ENCODE measurements at regions not wholly inside any gene's neighbourhood (a gene's known extent, or its start where the extent isn't known, plus 50 kb on each side); places are given as distances from the start of the nearest gene placed in this dataset.
"Not testable (repeated sequence)": the region's sequence is repeated elsewhere in the genome, so short reads cannot be mapped to it uniquely, and the experiment has no call there.

DNA sequence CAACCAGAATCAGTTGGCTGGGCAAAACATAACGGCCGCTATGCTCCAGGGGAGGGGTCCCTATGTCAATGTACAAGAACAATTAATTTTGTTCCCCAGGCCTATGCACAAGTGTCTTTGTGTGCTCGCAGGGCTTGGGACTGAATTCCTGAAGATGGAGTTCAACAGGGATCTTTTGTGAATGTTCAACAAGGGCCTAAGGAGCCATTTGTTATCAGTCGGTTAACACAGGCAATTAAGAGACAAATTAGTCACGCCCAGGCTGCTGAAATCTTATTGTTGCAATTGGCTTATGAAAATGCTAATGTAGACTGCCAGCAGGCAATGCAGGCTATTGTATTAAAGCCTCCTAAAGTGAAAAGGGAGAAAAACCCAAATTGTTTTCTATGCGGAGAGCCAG, 117.5 kb downstream of the ZNF429 start:
- TF ChIP-seq, protein P1, sequence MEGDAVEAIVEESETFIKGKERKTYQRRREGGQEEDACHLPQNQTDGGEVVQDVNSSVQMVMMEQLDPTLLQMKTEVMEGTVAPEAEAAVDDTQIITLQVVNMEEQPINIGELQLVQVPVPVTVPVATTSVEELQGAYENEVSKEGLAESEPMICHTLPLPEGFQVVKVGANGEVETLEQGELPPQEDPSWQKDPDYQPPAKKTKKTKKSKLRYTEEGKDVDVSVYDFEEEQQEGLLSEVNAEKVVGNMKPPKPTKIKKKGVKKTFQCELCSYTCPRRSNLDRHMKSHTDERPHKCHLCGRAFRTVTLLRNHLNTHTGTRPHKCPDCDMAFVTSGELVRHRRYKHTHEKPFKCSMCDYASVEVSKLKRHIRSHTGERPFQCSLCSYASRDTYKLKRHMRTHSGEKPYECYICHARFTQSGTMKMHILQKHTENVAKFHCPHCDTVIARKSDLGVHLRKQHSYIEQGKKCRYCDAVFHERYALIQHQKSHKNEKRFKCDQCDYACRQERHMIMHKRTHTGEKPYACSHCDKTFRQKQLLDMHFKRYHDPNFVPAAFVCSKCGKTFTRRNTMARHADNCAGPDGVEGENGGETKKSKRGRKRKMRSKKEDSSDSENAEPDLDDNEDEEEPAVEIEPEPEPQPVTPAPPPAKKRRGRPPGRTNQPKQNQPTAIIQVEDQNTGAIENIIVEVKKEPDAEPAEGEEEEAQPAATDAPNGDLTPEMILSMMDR (IDR thresholded peaks at IDR 0.05) = no peak
- H3K4me1 Mint-ChIP-seq = no peaks in the 10 kb centered on the region

DNA sequence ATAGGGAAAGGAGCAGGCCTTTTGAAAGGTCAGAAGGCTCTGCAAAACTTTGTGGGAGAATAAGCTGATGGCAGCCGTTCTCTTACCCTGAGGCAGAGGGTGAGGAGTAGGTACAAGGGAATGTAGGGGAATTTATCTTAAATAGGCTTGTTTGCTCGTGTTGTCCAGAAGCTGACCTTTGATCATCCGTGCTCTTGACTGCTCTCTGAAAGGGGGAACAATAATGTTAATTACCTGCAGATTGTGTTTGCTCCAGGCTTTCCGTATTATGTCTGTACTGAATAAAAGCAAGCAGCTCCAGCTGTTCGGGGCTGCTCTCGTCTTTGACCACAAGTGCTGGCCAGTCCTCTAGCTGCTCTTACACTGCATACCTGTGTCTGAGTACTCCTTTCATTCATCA, 116.3 kb downstream of the ZNF429 start:
- Mint-ChIP-seq H3K27me3 (ENCODE audit: low read depth, poor library complexity) (peaks cover 6% of the 10 kb centered on the region), H3K4me1 (no peaks in the 10 kb centered on the region), H3K27ac (no peak overlapping the region), H3K36me3 (ENCODE audit: low read depth) (no peaks in the 10 kb centered on the region), H3K4me3 (no peak overlapping the region), H3K9me3 (peaks cover 84% of the 10 kb centered on the region)
- TF ChIP-seq, protein P1 (IDR thresholded peaks at IDR 0.05) = no peak
- DNase-seq = no peak

More for the DNA sequence above, 117.5 kb downstream of the ZNF429 start:
- peaks cover 85% of the 10 kb centered on the region for H3K9me3 Mint-ChIP-seq
- peaks cover 6% of the 10 kb centered on the region for H3K27me3 Mint-ChIP-seq (ENCODE audit: low read depth, poor library complexity)
- DNase-seq = no peak
- H3K27ac Mint-ChIP-seq = no peak overlapping the region
- no peak overlapping the region for H3K4me3 Mint-ChIP-seq
- no peaks in the 10 kb centered on the region for H3K36me3 Mint-ChIP-seq (ENCODE audit: low read depth)

DNA sequence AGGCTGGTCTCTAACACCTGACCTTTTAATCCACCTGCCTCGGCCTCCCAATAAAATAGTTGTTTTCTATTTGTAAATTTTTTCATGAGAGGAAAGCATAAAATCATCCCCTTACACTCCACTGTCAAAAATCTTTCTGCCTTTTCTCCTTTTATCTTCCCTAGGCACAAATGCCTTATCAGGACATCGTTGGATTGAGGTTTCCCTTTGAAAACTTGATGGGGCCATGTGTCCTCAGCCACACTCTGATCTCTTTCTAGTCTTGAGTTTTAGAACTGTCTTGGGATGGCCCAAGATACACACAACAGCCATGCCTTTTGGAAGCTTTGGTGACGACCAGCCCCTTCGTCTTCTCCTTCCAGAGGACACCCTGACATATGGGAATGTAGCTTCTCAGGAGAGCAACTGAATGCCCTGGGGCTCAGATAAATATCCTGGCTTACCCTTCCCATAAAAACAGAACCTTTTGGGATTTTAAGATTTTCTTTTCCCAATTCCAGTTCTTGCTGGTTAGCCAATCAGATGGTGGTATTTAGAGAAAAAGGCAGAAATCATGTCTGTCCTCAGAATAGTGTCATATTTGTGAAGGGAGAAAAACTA, 112.4 kb downstream of the ZNF429 start:
- Mint-ChIP-seq H3K4me3 (no peak overlapping the region), H3K36me3 (ENCODE audit: low read depth) (no peaks in the 10 kb centered on the region), H3K27me3 (ENCODE audit: low read depth, poor library complexity) (peaks cover 3% of the 10 kb centered on the region), H3K9me3 (peaks cover 84% of the 10 kb centered on the region), H3K27ac (no peak overlapping the region), H3K4me1 (no peaks in the 10 kb centered on the region)
- TF ChIP-seq, protein P1 (IDR thresholded peaks at IDR 0.05) = no peak
- no peak for DNase-seq

DNA sequence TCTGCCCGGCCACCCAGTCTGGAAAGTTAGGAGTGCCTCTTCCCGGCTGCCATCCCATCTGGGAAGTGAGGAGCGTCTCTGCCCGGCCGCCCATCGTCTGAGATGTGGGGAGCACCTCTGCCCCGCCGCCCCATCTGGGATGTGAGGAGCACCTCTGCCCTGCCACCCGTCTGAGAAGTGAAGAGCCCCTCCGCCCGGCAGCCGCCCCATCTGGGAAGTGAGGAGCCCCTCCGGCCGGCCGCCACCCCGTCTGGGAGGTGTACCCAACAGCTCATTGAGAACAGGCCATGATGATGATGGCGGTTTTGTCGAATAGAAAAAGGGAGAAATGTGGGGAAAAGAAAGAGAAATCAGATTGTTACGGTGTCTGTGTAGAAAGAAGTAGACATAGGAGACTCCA, 109.4 kb downstream of the ZNF429 start:
- H3K9me3 Mint-ChIP-seq = peaks cover 87% of the 10 kb centered on the region
- not testable (repeated sequence) for H3K36me3 Mint-ChIP-seq (ENCODE audit: low read depth); H3K27me3 Mint-ChIP-seq (ENCODE audit: low read depth, poor library complexity)

DNA sequence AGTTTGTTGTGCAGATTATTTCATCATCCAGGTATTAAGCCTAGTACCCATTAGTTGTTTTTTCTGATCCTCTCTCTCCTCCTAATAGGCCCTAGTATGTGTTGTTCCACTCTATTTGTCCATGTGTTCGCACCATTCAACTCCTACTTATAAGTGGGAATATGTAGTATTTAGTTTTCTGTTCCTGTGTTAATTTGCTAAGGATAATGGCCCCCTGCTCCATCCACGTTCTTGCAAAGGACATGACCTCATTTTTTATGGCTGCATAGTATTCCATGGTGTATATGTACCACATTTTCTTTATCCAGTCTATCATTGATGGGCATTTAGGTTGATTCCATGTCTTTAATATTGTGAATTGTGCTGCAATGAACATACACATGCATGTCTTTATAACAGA, 107.8 kb downstream of the ZNF429 start:
- H3K4me1 Mint-ChIP-seq; H3K36me3 Mint-ChIP-seq (ENCODE audit: low read depth); DNase-seq; H3K27ac Mint-ChIP-seq; H3K27me3 Mint-ChIP-seq (ENCODE audit: low read depth, poor library complexity); H3K4me3 Mint-ChIP-seq: not testable (repeated sequence)
- H3K9me3 Mint-ChIP-seq = peaks cover 83% of the 10 kb centered on the region

More for the DNA sequence above, 109.4 kb downstream of the ZNF429 start:
- DNase-seq, H3K4me1 Mint-ChIP-seq, H3K4me3 Mint-ChIP-seq, H3K27ac Mint-ChIP-seq: not testable (repeated sequence)

DNA sequence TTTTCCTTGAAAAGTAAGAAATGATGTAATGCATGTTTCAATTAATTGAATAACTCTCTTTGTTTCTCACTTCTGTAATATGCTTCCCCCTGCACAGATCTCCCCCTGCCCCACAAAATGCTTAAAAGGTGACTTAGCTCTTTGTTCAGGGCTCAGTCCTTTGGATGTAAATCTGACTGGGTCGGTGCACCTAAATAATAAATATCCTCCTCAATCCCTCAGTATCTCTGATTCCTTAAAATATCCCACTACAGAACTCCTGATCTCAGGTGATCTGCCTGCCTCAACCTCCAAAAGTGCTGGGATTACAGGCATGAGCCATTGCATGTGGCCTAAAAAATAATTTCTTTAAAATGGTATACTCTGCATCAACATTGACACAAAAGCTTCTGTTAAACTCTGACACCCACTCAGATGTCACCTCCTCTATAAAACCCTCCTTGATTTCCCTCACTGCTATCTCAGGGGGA, 107.0 kb downstream of the ZNF429 start:
- Mint-ChIP-seq H3K27ac (no peak overlapping the region), H3K9me3 (peaks cover 80% of the 10 kb centered on the region)
- TF ChIP-seq, protein P1 (IDR thresholded peaks at IDR 0.05) = no peak

More for the DNA sequence above, 107.0 kb downstream of the ZNF429 start:
- H3K4me1 Mint-ChIP-seq = no peaks in the 10 kb centered on the region
- H3K36me3 Mint-ChIP-seq (ENCODE audit: low read depth) = no peaks in the 10 kb centered on the region
- DNase-seq = no peak
- H3K4me3 Mint-ChIP-seq = no peak overlapping the region
- no peaks in the 10 kb centered on the region for H3K27me3 Mint-ChIP-seq (ENCODE audit: low read depth, poor library complexity)
